PC-3 (cell line): ENCODE measurements at regions not wholly inside any gene's neighbourhood (a gene's known extent, or its start where the extent isn't known, plus 50 kb on each side); places are given as distances from the start of the nearest gene placed in this dataset.

Experiments
- ATAC-seq: fragments of 200-7000 bp; cut with Tn5 transposase; 2 replicates; pipeline ENCODE4 v1.9.1; 2020; ENCODE audit warnings: mild to moderate bottlenecking, moderate library complexity
- BruUV-seq: library from RNA; stranded (reverse); fragments of 400-500 nt; replicated peaks from 2 replicates; lab custom pipeline; 2021; lab: Mats Ljungman, UMichigan
- CTCF ChIA-PET: fragments of 300-600 bp; sonication (Branson Sonifier 250); formaldehyde crosslinking; loops from one replicate; lab custom pipeline; 2022; ENCODE audit warnings: antibody characterized with exemption; lab: Charles Lee
- POLR2A ChIA-PET: fragments of 300-600 bp; sonication (Branson Sonifier 250); formaldehyde crosslinking; loops from one replicate; lab custom pipeline; 2022; ENCODE audit warnings: antibody characterized with exemption; ENCODE audit not compliant: unreplicated experiment; lab: Charles Lee
- DNase-seq: peaks from one replicate; pipeline ENCODE4 v3.0.0-alpha.2; 2015
- H2AFZ ChIP-seq: fragments of 300-600 bp; sonication (generic); 2 replicates; pipeline ENCODE4 v1.6.0; 2016; ENCODE audit warnings: antibody characterized with exemption, low read length
- H3F3A ChIP-seq: fragments of 300-600 bp; sonication (generic); one replicate; pipeline ENCODE4 v1.6.0; 2017; ENCODE audit warnings: antibody characterized with exemption, low read length, control low read depth, mild to moderate bottlenecking; ENCODE audit not compliant: unreplicated experiment
- H3K27ac ChIP-seq: fragments of 300-600 bp; sonication (generic); 2 replicates; pipeline ENCODE4 v1.5.1; 2016; ENCODE audit warnings: mild to moderate bottlenecking, low read length
- H3K27me3 ChIP-seq: fragments of 300-600 bp; sonication (generic); 2 replicates; pipeline ENCODE4 v1.6.1; 2016; ENCODE audit warnings: low read length, mixed read lengths
- H3K36me3 ChIP-seq: fragments of 300-600 bp; sonication (generic); 2 replicates; pipeline ENCODE4 v1.6.1; 2016; ENCODE audit warnings: low read depth, mixed run types, low read length, mixed read lengths
- H3K4me1 ChIP-seq: fragments of 300-600 bp; sonication (generic); 2 replicates; pipeline ENCODE4 v1.5.1; 2016; ENCODE audit warnings: low read length; ENCODE audit not compliant: insufficient read depth
- H3K4me2 ChIP-seq: fragments of 300-600 bp; sonication (generic); 2 replicates; pipeline ENCODE4 v1.6.0; 2016; ENCODE audit warnings: low read length
- H3K4me3 ChIP-seq: fragments of 300-600 bp; sonication (generic); 2 replicates; pipeline ENCODE4 v1.5.1; 2016; ENCODE audit warnings: mild to moderate bottlenecking, low read length, mixed read lengths
- H3K79me2 ChIP-seq: fragments of 300-600 bp; sonication (generic); 2 replicates; pipeline ENCODE4 v1.6.1; 2017; ENCODE audit warnings: low read length, mixed read lengths
- H3K9ac ChIP-seq: fragments of 300-600 bp; sonication (generic); 2 replicates; pipeline ENCODE4 v1.6.0; 2016; ENCODE audit warnings: mild to moderate bottlenecking, low read length
- H3K9me2 ChIP-seq: fragments of 300-600 bp; sonication (generic); replicated peaks from 2 replicates; pipeline ENCODE4 v1.6.1; 2016; ENCODE audit warnings: mixed run types, low read length, mixed read lengths
- H3K9me3 ChIP-seq: fragments of 300-600 bp; sonication (generic); 2 replicates; pipeline ENCODE4 v1.6.1; 2016; ENCODE audit warnings: low read length, mixed read lengths
- H4K20me1 ChIP-seq: fragments of 300-600 bp; sonication (generic); 2 replicates; pipeline ENCODE4 v1.6.1; 2016; ENCODE audit warnings: low read length, mixed read lengths
- CTCF ChIP-seq: fragments of 300-600 bp; sonication (generic); conservative IDR thresholded peaks from 2 replicates; pipeline ENCODE4 v1.5.1; 2017; ENCODE audit warnings: antibody characterized with exemption, low read depth, mild to moderate bottlenecking, low read length
- EZH2 ChIP-seq: fragments of 300-600 bp; sonication (generic); IDR thresholded peaks from one replicate; pipeline ENCODE4 v1.6.1; 2017; ENCODE audit warnings: antibody characterized with exemption, mild to moderate bottlenecking, low read length; ENCODE audit not compliant: unreplicated experiment
- EZH2phosphoT487 ChIP-seq: fragments of 300-600 bp; sonication (generic); IDR thresholded peaks from 2 replicates; pipeline ENCODE4 v1.6.1; 2018; ENCODE audit warnings: mild to moderate bottlenecking, antibody characterized with exemption, low read length, borderline replicate concordance
- intact Hi-C: fragments of 100-400 bp; cut with micrococcal nuclease; formaldehyde crosslinking; loops from 2 replicates; pipeline ENCODE4 v1.9.0; 2023

- Histone ChIP-seq H3K9me3 (no peaks in the 10 kb centered on the region), H3K9ac (no peak overlapping the region), H3K4me3 (no peak overlapping the region), H3K4me1 (no peaks in the 10 kb centered on the region), H2AFZ (no peak overlapping the region), H3K4me2 (no peak overlapping the region), H3F3A (no peaks in the 10 kb centered on the region), H3K27ac (no peak overlapping the region), H3K79me2 (no peaks in the 10 kb centered on the region), H3K27me3 (peaks cover 9% of the 10 kb centered on the region; the same call in 1 of the 2 replicates), H3K9me2 (no peaks in the 10 kb centered on the region), H4K20me1 (no peaks in the 10 kb centered on the region), H3K36me3 (no peaks in the 10 kb centered on the region)
- TF ChIP-seq EZH2 (no peak), CTCF (no peak), EZH2phosphoT487 (no peak)
- DNase-seq (no peak), ATAC-seq (no peak)
- ChIA-PET CTCF (no interaction called here), POLR2A (no interaction called here)
- BruUV-seq: no TSS peak
- intact Hi-C loops: no loop called here
These were observed 57.4 kb upstream of the TMEM158 start for GRCh38 chr3:45283471-45283870.

- no peak overlapping the region for H3K4me2 ChIP-seq
- no peaks in the 10 kb centered on the region for H3K79me2 ChIP-seq
- H2AFZ ChIP-seq: no peak overlapping the region
- H3K9ac ChIP-seq: no peak overlapping the region
- H3K4me3 ChIP-seq: no peak overlapping the region
- H3K4me1 ChIP-seq: no peaks in the 10 kb centered on the region
- BruUV-seq: no TSS peak
- TF ChIP-seq CTCF: no peak
- ATAC-seq (no peak), DNase-seq (no peak)
- ChIA-PET POLR2A (no interaction called here), CTCF (no interaction called here)
- no peaks in the 10 kb centered on the region for H4K20me1 ChIP-seq
- H3F3A ChIP-seq: no peaks in the 10 kb centered on the region
- H3K9me2 ChIP-seq: no peaks in the 10 kb centered on the region
- no peaks in the 10 kb centered on the region for H3K36me3 ChIP-seq
- H3K9me3 ChIP-seq: peaks cover 3% of the 10 kb centered on the region
- intact Hi-C loops: no loop called here
- no peak overlapping the region for H3K27ac ChIP-seq
- H3K27me3 ChIP-seq: peaks cover 43% of the 10 kb centered on the region
These were observed 71.2 kb upstream of the TMEM158 start for GRCh38 chr3:45297331-45297730.

- intact Hi-C loops: no loop called here
- no peaks in the 10 kb centered on the region for H3K9me2 ChIP-seq
- ATAC-seq (no peak), DNase-seq (no peak)
- no peak overlapping the region for H3K4me2 ChIP-seq
- no peak overlapping the region for H3K4me3 ChIP-seq
- POLR2A ChIA-PET: no interaction called here
- CTCF ChIA-PET: no interaction called here
- peaks cover 9% of the 10 kb centered on the region for H3K9me3 ChIP-seq
- no peaks in the 10 kb centered on the region for H4K20me1 ChIP-seq
- TF ChIP-seq CTCF (no peak), EZH2 (no peak), EZH2phosphoT487 (no peak)
- H3K79me2 ChIP-seq: no peaks in the 10 kb centered on the region
- no peaks in the 10 kb centered on the region for H3K36me3 ChIP-seq
- no TSS peak for BruUV-seq
- H3K9ac ChIP-seq: no peak overlapping the region
- H3F3A ChIP-seq: no peaks in the 10 kb centered on the region
- H3K4me1 ChIP-seq: no peaks in the 10 kb centered on the region
- no peak overlapping the region for H3K27ac ChIP-seq
- no peak overlapping the region for H2AFZ ChIP-seq
- H3K27me3 ChIP-seq: peaks cover 21% of the 10 kb centered on the region
These were observed 76.4 kb upstream of the TMEM158 start for GRCh38 chr3:45302470-45302869.
